NCI-H1930 (cell line): ENCODE measurements at regions not wholly inside any gene's neighbourhood (a gene's known extent, or its start where the extent isn't known, plus 50 kb on each side); places are given as distances from the start of the nearest gene placed in this dataset.

Experiments used
- DNase-seq, 2 experiments: peaks; one replicate each; lab custom pipeline; 2025; lab: John Stamatoyannopoulos, UW

GRCh38 chr1:14441302-14441741, 157.2 kb upstream of the KAZN start:
- no peak for DNase-seq

GRCh38 chr1:14442669-14443068, 155.8 kb upstream of the KAZN start:
- no peak for DNase-seq

- DNase-seq = no peak
Observed at GRCh38 chr1:14443164-14443787, 155.2 kb upstream of the KAZN start.

GRCh38 chr1:14451217-14451616, 147.3 kb upstream of the KAZN start:
- no peak for DNase-seq

GRCh38 chr1:14452551-14452950, 145.9 kb upstream of the KAZN start:
- DNase-seq = no peak

GRCh38 chr1:14460173-14460572, 138.3 kb upstream of the KAZN start:
- DNase-seq = no peak

GRCh38 chr1:14462851-14463250, 135.6 kb upstream of the KAZN start:
- no peak for DNase-seq

GRCh38 chr1:14466006-14466405, 132.5 kb upstream of the KAZN start:
- no peak for DNase-seq

GRCh38 chr1:14467112-14467511, 131.4 kb upstream of the KAZN start:
- no peak for DNase-seq

GRCh38 chr1:14468751-14469150, 129.7 kb upstream of the KAZN start:
- no peak for DNase-seq

- no peak for DNase-seq
Observed at GRCh38 chr1:14470802-14471201, 127.7 kb upstream of the KAZN start.

- no peak for DNase-seq
Observed at GRCh38 chr1:14474856-14475255, 123.6 kb upstream of the KAZN start.

- no peak for DNase-seq
Observed at GRCh38 chr1:14476170-14476955, 122.1 kb upstream of the KAZN start.

GRCh38 chr1:14478120-14478519, 120.4 kb upstream of the KAZN start:
- DNase-seq = no peak

- no peak for DNase-seq
Observed at GRCh38 chr1:14479865-14480264, 118.6 kb upstream of the KAZN start.

GRCh38 chr1:14482784-14483450, 115.6 kb upstream of the KAZN start:
- DNase-seq = no peak

- DNase-seq = no peak
Observed at GRCh38 chr1:14485285-14485684, 113.2 kb upstream of the KAZN start.

- DNase-seq = no peak
Observed at GRCh38 chr1:14486401-14487201, 111.9 kb upstream of the KAZN start.

GRCh38 chr1:14487671-14488070, 110.8 kb upstream of the KAZN start:
- no peak for DNase-seq

GRCh38 chr1:14494911-14495310, 103.6 kb upstream of the KAZN start:
- no peak for DNase-seq

GRCh38 chr1:14495381-14495780, 103.1 kb upstream of the KAZN start:
- no peak for DNase-seq

- no peak for DNase-seq
Observed at GRCh38 chr1:14495996-14496395, 102.5 kb upstream of the KAZN start.
